A549 (cell line): ENCODE measurements at regions not wholly inside any gene's neighbourhood (a gene's known extent, or its start where the extent isn't known, plus 50 kb on each side); places are given as distances from the start of the nearest gene placed in this dataset.

Experiments used
- ATAC-seq, 2 experiments: fragments of 200-7000 bp in 1 of 2; fragments of >200 bp in 1 of 2; cut with Nextera tagmentation in 1 of 2; cut with Tn5 transposase in 1 of 2; 3 replicates each; pipeline versions ENCODE4 v1.8.0 to v1.9.1; 2018 to 2020; ENCODE audit warnings: mild to moderate bottlenecking in 1 of 2, moderate library complexity in 1 of 2
- CTCF ChIA-PET: fragments of 300-600 bp; sonication (Branson Sonifier 250); formaldehyde crosslinking; extraction: SDS; loops from one replicate; lab custom pipeline; 2021; ENCODE audit warnings: antibody characterized with exemption, inconsistent platforms; lab: Yijun Ruan, JAX
- POLR2A ChIA-PET: fragments of 350-600 bp; formaldehyde crosslinking; extraction: SDS; loops from one replicate; lab custom pipeline; 2021; ENCODE audit warnings: antibody characterized with exemption, inconsistent platforms; lab: Yijun Ruan, JAX
- DNase-seq, 2 experiments: peaks; one replicate each; pipeline versions ENCODE4 v3.0.0 to v3.0.0-alpha.2; 2011 to 2016; ENCODE audit warnings: low read depth in 1 of 2, low spot score in 1 of 2
- FAIRE-seq: peaks from 2 replicates; lab custom pipeline; 2011; peaks lifted over from hg19 to GRCh38; lab: Jason Lieb, UNC
- H3K27ac ChIP-seq, 2 experiments: fragments of >200 bp; sonication (Bioruptor Twin); formaldehyde crosslinking; 3 replicates each; pipeline ENCODE4 v1.5.1; 2016 to 2017
- H3K4me1 ChIP-seq: fragments of >200 bp; sonication (Bioruptor Twin); formaldehyde crosslinking; 3 replicates; pipeline ENCODE4 v1.6.1; 2016
- H3K4me2 ChIP-seq: fragments of >200 bp; sonication (Bioruptor Twin); formaldehyde crosslinking; 3 replicates; pipeline ENCODE4 v1.6.1; 2016
- H3K4me3 ChIP-seq: fragments of >200 bp; sonication (Bioruptor Twin); formaldehyde crosslinking; 3 replicates; pipeline ENCODE4 v1.5.1; 2016
- H3K9me3 ChIP-seq: fragments of >200 bp; sonication (Bioruptor Twin); formaldehyde crosslinking; 3 replicates; pipeline ENCODE4 v1.6.1; 2016
- CBX8 ChIP-seq: fragments of 200-600 bp; sonication (generic); IDR thresholded peaks from 2 replicates; pipeline ENCODE4 v1.6.1; 2016
- CHD4 ChIP-seq: fragments of 200-600 bp; sonication (generic); IDR thresholded peaks from 2 replicates; pipeline ENCODE4 v1.6.1; 2016; ENCODE audit warnings: antibody characterized with exemption, mild to moderate bottlenecking, borderline replicate concordance
- FOSB ChIP-seq: fragments of 250-450 bp; sonication (Bioruptor Pico); IDR thresholded peaks from 2 replicates; pipeline ENCODE4 v1.5.0; 2020; ENCODE audit warnings: mild to moderate bottlenecking, moderate library complexity
- KDM1A ChIP-seq: fragments of 200-600 bp; sonication (generic); IDR thresholded peaks from 2 replicates; pipeline ENCODE4 v1.6.1; 2016; ENCODE audit warnings: low read depth, mild to moderate bottlenecking
- KDM5A ChIP-seq: fragments of 200-600 bp; sonication (generic); IDR thresholded peaks from 2 replicates; pipeline ENCODE4 v1.6.1; 2016; ENCODE audit warnings: antibody characterized with exemption, mild to moderate bottlenecking
- MAZ ChIP-seq: fragments of 150-350 bp; IDR thresholded peaks from 2 replicates; pipeline ENCODE4 v1.6.1; 2014; ENCODE audit warnings: antibody characterized with exemption, low read depth, low read length, borderline replicate concordance
- NR3C1 ChIP-seq: fragments of >200 bp; sonication (Bioruptor Twin); formaldehyde crosslinking; IDR thresholded peaks from 3 replicates; pipeline ENCODE4 v1.6.1; 2017
- POLR2A ChIP-seq: IDR thresholded peaks from 2 replicates; pipeline ENCODE4 v1.6.1; 2012; ENCODE audit warnings: mild to moderate bottlenecking, low read length
- RAD21 ChIP-seq, 2 experiments: fragments of >200 bp in 1 of 2; sonication (Bioruptor Twin) in 1 of 2; formaldehyde crosslinking in 1 of 2; IDR thresholded peaks in 1 of 2; conservative IDR thresholded peaks in 1 of 2; 2 replicates in 1 of 2; 3 replicates in 1 of 2; pipeline ENCODE4 v1.6.1; 2012 to 2018; ENCODE audit warnings: inconsistent platforms in 1 of 2
- RCOR1 ChIP-seq: fragments of 150-350 bp; IDR thresholded peaks from 2 replicates; pipeline ENCODE4 v1.6.1; 2014; ENCODE audit warnings: antibody characterized with exemption, low read length, low read depth
- RFX5 ChIP-seq: fragments of 450-650 bp; IDR thresholded peaks from 2 replicates; pipeline ENCODE4 v1.7.1; 2014; ENCODE audit warnings: antibody characterized with exemption, mild to moderate bottlenecking, moderate library complexity
- RNF2 ChIP-seq: fragments of 200-600 bp; sonication (generic); IDR thresholded peaks from 2 replicates; pipeline ENCODE4 v1.6.1; 2016; ENCODE audit warnings: low read depth, mild to moderate bottlenecking, antibody characterized with exemption, moderate library complexity, borderline replicate concordance
- TFCP2L1 ChIP-seq: fragments of 250-450 bp; sonication (Bioruptor Pico); IDR thresholded peaks from 2 replicates; pipeline ENCODE4 v1.5.0; 2021; ENCODE audit warnings: mild to moderate bottlenecking
- TP53 ChIP-seq: fragments of 250-450 bp; sonication (Bioruptor Pico); IDR thresholded peaks from 2 replicates; pipeline ENCODE4 v1.5.0; 2021; ENCODE audit warnings: mild to moderate bottlenecking, moderate library complexity
- ZNF302 ChIP-seq: fragments of 250-450 bp; sonication (Bioruptor Pico); IDR thresholded peaks from 2 replicates; pipeline ENCODE4 v1.9.0; 2021; ENCODE audit warnings: inconsistent platforms, mild to moderate bottlenecking, moderate library complexity
- WGBS: methylation state at CpG from one replicate; pipeline ENCODE4 v1.1.6; 2017; ENCODE audit errors: missing lambda C conversion rate; 5-methylcytosine and 5-hydroxymethylcytosine counted together
- TF ChIP-seq, protein P1 (sequence below): fragments of >200 bp; sonication (Bioruptor Twin); formaldehyde crosslinking; IDR thresholded peaks from 3 replicates; pipeline ENCODE4 v1.5.1; 2016
- TF ChIP-seq, protein P2 (sequence below): fragments of 150-350 bp; IDR thresholded peaks from 2 replicates; pipeline ENCODE4 v1.6.1; 2014; ENCODE audit warnings: low read depth, mild to moderate bottlenecking, low read length
- TF ChIP-seq, protein P3 (sequence below): IDR thresholded peaks from 2 replicates; pipeline ENCODE4 v1.6.1; 2012
- TF ChIP-seq, protein P4 (sequence below): fragments of 200-600 bp; sonication (generic); IDR thresholded peaks from 2 replicates; pipeline ENCODE4 v1.6.1; 2016; ENCODE audit warnings: antibody characterized with exemption, mild to moderate bottlenecking, moderate library complexity
- TF ChIP-seq, protein P5 (sequence below): fragments of >200 bp; sonication (Bioruptor Twin); formaldehyde crosslinking; IDR thresholded peaks from 3 replicates; pipeline ENCODE4 v1.6.1; 2016

DNA sequence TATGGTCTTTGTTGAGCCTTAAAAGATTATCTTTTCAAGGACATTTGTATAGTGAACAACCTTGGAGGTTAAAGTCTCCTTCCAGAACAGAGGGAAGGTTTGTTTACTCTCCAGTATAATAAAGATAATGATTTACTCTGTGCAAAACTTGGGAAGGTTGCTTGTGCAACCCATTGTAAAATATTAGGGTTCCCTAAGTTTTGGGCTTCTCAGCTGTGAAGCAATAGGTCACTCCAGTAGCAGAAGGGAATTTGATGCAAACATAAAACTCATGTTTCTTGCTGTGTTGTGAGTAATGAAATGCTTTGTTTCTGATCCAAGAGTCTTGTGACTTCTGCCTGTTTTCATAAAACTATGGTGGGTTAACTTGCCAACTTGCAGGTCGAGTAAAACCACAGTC, 177.5 kb downstream of the SUCNR1 start:
- no peak for TF ChIP-seq NR3C1
- TF ChIP-seq, protein P1, sequence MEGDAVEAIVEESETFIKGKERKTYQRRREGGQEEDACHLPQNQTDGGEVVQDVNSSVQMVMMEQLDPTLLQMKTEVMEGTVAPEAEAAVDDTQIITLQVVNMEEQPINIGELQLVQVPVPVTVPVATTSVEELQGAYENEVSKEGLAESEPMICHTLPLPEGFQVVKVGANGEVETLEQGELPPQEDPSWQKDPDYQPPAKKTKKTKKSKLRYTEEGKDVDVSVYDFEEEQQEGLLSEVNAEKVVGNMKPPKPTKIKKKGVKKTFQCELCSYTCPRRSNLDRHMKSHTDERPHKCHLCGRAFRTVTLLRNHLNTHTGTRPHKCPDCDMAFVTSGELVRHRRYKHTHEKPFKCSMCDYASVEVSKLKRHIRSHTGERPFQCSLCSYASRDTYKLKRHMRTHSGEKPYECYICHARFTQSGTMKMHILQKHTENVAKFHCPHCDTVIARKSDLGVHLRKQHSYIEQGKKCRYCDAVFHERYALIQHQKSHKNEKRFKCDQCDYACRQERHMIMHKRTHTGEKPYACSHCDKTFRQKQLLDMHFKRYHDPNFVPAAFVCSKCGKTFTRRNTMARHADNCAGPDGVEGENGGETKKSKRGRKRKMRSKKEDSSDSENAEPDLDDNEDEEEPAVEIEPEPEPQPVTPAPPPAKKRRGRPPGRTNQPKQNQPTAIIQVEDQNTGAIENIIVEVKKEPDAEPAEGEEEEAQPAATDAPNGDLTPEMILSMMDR = no peak
- TF ChIP-seq KDM1A = no peak
- no peak for TF ChIP-seq RCOR1
- TF ChIP-seq MAZ = no peak
- TF ChIP-seq, protein P2, sequence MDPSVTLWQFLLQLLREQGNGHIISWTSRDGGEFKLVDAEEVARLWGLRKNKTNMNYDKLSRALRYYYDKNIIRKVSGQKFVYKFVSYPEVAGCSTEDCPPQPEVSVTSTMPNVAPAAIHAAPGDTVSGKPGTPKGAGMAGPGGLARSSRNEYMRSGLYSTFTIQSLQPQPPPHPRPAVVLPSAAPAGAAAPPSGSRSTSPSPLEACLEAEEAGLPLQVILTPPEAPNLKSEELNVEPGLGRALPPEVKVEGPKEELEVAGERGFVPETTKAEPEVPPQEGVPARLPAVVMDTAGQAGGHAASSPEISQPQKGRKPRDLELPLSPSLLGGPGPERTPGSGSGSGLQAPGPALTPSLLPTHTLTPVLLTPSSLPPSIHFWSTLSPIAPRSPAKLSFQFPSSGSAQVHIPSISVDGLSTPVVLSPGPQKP = no peak
- TF ChIP-seq FOSB (CRISPR knock-in tag) = no peak
- no peak for TF ChIP-seq RNF2
- TF ChIP-seq, protein P3, sequence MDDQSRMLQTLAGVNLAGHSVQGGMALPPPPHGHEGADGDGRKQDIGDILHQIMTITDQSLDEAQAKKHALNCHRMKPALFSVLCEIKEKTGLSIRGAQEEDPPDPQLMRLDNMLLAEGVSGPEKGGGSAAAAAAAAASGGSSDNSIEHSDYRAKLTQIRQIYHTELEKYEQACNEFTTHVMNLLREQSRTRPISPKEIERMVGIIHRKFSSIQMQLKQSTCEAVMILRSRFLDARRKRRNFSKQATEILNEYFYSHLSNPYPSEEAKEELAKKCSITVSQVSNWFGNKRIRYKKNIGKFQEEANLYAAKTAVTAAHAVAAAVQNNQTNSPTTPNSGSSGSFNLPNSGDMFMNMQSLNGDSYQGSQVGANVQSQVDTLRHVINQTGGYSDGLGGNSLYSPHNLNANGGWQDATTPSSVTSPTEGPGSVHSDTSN = no peak
- TF ChIP-seq TFCP2L1 = no peak
- TF ChIP-seq RFX5 = no peak
- TF ChIP-seq, protein P4, sequence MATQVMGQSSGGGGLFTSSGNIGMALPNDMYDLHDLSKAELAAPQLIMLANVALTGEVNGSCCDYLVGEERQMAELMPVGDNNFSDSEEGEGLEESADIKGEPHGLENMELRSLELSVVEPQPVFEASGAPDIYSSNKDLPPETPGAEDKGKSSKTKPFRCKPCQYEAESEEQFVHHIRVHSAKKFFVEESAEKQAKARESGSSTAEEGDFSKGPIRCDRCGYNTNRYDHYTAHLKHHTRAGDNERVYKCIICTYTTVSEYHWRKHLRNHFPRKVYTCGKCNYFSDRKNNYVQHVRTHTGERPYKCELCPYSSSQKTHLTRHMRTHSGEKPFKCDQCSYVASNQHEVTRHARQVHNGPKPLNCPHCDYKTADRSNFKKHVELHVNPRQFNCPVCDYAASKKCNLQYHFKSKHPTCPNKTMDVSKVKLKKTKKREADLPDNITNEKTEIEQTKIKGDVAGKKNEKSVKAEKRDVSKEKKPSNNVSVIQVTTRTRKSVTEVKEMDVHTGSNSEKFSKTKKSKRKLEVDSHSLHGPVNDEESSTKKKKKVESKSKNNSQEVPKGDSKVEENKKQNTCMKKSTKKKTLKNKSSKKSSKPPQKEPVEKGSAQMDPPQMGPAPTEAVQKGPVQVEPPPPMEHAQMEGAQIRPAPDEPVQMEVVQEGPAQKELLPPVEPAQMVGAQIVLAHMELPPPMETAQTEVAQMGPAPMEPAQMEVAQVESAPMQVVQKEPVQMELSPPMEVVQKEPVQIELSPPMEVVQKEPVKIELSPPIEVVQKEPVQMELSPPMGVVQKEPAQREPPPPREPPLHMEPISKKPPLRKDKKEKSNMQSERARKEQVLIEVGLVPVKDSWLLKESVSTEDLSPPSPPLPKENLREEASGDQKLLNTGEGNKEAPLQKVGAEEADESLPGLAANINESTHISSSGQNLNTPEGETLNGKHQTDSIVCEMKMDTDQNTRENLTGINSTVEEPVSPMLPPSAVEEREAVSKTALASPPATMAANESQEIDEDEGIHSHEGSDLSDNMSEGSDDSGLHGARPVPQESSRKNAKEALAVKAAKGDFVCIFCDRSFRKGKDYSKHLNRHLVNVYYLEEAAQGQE = no peak
- no peak for TF ChIP-seq CHD4
- TF ChIP-seq, protein P5, sequence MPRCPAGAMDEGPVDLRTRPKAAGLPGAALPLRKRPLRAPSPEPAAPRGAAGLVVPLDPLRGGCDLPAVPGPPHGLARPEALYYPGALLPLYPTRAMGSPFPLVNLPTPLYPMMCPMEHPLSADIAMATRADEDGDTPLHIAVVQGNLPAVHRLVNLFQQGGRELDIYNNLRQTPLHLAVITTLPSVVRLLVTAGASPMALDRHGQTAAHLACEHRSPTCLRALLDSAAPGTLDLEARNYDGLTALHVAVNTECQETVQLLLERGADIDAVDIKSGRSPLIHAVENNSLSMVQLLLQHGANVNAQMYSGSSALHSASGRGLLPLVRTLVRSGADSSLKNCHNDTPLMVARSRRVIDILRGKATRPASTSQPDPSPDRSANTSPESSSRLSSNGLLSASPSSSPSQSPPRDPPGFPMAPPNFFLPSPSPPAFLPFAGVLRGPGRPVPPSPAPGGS = no peak
- TF ChIP-seq TP53 (CRISPR knock-in tag) = no peak
- FAIRE-seq (no peak), ATAC-seq (no peak), DNase-seq (no peak)
- ChIA-PET CTCF (no interaction called here), POLR2A (interaction anchor here (0.6 kb wide), 1 partner anchor 120 kb away, joined by 3 read pairs; no protein-coding TSS in a partner anchor)
- no peak overlapping the region for H3K4me3 ChIP-seq
- H3K4me1 ChIP-seq = 0 out of 3 replicates have a peak, but pooled peaks cover 4% of the 10 kb centered on the region
- 39% methylated on average over 1 of the region's 1 CpG for WGBS
- no peak overlapping the region for H3K27ac ChIP-seq
- H3K9me3 ChIP-seq = no peaks in the 10 kb centered on the region
- H3K4me2 ChIP-seq = no peak overlapping the region

DNA sequence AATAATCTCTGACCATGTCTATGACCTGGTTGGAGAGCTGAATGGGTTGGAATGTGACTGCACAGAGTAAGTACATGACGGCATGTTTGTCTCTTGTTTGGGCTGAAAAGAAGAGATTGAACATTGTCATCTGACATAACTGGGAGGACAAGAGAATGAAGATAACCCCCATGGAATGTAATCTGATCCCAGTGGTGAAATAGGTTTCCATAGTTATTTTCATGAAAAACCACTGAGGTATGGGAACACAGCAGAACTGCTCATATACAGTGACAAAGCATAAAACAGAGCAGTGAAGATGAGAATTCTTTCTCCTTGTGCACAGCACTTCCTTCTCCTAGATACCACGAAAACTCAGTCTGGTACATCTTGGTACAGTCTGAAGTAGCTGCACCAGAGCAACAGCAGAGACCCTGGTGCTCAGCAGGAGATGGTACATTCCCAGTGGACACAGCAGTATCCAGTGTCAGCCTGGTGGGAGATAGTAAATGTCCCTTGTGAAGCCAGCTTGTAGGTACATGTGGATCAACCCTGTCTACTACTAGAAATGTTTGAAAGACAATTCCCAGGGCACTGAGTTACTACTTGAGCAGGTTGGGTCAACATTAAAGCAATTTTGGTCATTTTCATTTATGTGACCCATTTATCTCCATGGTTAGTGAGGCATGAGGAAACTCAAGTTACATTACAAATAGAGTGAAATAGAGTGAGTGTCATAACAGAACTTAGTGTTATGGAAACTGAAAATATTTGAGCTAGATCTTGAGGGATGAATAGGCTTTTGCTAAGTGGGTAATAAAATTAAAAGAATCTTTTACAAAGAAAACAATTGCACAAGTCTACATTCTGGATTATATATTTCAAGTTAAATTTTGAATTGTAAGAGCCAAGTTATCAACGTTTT, 178.3 kb downstream of the SUCNR1 start:
- DNase-seq = peak in 1 of 2 experiments; percentile 12
- H3K27ac ChIP-seq = no peak overlapping the region
- POLR2A ChIA-PET = interaction anchor here (0.6 kb wide), 1 partner anchor 121 kb away, joined by 3 read pairs; no protein-coding TSS in a partner anchor
- peak; percentile 46 for FAIRE-seq
- ATAC-seq = peak in 1 of 2 experiments; percentile 33; a peak in 2 of 6 replicates
- no peaks in the 10 kb centered on the region for H3K9me3 ChIP-seq
- no peak for TF ChIP-seq RCOR1
- TF ChIP-seq, protein P1 = no peak
- no peak for TF ChIP-seq ZNF302 (CRISPR knock-in tag)
- TF ChIP-seq POLR2A = no peak
- no peak for TF ChIP-seq RAD21 (conservative IDR thresholded peaks at IDR 0.05 in 1 of 2, IDR thresholded peaks at IDR 0.05 in 1 of 2)
- TF ChIP-seq MAZ = no peak
- no peak for TF ChIP-seq KDM5A
- TF ChIP-seq CBX8 = no peak
- CTCF ChIA-PET = no interaction called here
- H3K4me3 ChIP-seq = no peak overlapping the region
- H3K4me1 ChIP-seq = 0 out of 3 replicates have a peak, but pooled peaks cover 4% of the 10 kb centered on the region
- 55% methylated on average over 3 of the region's 3 CpGs for WGBS
- no peak overlapping the region for H3K4me2 ChIP-seq
